ENCODE measurements at regions not wholly inside any gene's neighbourhood (a gene's known extent, or its start where the extent isn't known, plus 50 kb on each side); places are given as distances from the start of the nearest gene placed in this dataset.

DNA sequence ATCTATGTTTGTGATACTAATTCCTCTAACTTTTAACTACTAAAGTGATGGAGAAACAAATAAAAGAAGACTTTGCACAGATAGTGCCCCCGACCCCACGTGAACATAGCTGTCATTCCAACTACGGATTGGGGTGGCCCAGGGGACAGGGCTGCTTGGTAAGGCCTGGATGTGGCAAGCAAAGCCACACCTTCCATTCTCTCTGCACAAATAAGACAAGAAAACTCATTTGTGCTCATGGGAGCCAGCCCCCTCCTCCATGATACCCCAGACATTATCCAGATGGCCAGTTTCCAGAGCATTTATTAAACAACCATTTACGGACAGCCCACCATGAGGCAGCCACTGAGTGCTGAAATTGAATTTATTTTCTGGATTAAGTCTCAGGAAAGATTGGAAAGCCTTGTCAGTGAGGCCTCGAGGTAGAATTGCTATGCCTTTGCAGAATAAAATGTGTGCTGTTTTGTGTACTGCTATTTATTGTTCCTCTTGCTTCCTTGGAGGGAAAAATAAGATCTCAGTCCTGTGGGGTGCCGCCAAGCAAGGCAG lies 151.2 kb downstream of the UNC5CL start:
- no peak overlapping the region for H3K4me3 ChIP-seq (ENCODE audit: low read depth, low read length)
- DNase-seq (ENCODE audit: low read depth): no peak

DNA sequence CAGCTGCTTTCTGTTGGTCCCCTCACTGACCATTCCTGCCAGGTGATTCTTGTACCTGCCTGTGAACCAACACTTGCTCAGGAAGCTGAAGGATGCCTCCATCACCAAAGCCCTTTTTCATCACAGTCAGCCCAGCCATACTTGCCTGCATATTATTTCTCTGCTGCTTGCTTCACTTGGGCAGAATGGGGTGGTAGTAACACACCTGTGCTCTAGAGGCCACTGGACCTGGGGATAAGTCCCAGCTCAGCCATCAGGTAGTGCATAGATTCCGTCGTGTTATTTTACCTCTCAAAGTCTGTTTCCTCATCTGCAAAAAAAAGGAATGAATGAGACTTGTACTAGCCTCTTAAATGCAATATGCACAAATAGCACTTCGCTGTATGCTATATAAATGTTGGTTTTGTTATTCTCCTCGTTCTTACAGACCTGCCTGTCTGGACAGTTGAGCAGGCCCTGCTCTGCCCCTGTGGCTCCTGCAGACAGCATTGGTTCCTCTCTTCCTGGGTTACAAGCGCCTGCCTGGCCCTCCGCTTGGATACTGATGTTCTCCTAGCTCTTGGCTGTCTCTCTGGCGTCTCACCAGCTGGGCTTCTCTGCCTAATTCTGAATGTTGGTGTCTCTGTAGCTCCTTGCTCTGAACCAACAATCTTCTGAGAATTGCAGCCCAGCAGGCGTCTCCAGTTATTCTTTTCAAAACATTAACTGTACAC lies 151.8 kb downstream of the UNC5CL start:
- no peak for DNase-seq (ENCODE audit: low read depth)
- in situ Hi-C loops (cut with HindIII; ENCODE audit: low sequenced_read_pairs): no loop called here
- H3K4me3 ChIP-seq (ENCODE audit: low read depth, low read length): no peak overlapping the region
- no peak for TF ChIP-seq CTCF (IDR thresholded peaks at IDR 0.05; ENCODE audit: low read depth, low read length, missing control alignments)

More for the DNA sequence above, 151.2 kb downstream of the UNC5CL start:
- in situ Hi-C loops (cut with HindIII; ENCODE audit: low sequenced_read_pairs): no loop called here
- TF ChIP-seq CTCF (IDR thresholded peaks at IDR 0.05; ENCODE audit: low read depth, low read length, missing control alignments): no peak

DNA sequence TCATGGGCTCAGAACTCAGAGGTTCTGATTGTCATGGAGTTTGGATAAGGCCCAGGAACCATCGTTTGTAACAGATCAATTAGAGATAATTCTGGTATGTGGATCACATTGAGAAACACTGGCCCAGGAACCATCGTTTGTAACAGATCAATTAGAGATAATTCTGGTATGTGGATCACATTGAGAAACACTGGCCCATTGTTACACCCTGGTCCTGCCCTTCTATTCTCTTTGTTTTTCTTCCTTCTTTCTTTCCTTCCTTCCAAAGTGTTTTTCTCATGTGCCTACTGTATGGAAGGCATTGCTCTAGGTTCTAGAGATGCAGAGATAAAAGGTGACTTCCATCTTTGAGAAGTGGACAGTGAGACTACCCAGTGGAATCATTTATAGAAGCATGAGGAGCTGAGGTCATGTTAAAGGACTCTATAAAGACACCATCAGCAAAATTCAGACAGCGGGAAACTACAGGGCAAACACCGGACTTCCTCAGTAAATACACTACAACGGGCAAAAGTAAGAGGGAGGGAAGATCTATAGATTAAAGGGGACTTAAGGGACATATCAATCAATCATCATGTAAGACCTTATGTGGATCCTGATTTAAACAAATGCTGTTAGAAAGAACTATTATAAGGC lies 153.8 kb downstream of the UNC5CL start:
- no peak for DNase-seq (ENCODE audit: low read depth)
- in situ Hi-C loops (cut with HindIII; ENCODE audit: low sequenced_read_pairs): no loop called here
- no peak for TF ChIP-seq CTCF (IDR thresholded peaks at IDR 0.05; ENCODE audit: low read depth, low read length, missing control alignments)
- no peak overlapping the region for H3K4me3 ChIP-seq (ENCODE audit: low read depth, low read length)

DNA sequence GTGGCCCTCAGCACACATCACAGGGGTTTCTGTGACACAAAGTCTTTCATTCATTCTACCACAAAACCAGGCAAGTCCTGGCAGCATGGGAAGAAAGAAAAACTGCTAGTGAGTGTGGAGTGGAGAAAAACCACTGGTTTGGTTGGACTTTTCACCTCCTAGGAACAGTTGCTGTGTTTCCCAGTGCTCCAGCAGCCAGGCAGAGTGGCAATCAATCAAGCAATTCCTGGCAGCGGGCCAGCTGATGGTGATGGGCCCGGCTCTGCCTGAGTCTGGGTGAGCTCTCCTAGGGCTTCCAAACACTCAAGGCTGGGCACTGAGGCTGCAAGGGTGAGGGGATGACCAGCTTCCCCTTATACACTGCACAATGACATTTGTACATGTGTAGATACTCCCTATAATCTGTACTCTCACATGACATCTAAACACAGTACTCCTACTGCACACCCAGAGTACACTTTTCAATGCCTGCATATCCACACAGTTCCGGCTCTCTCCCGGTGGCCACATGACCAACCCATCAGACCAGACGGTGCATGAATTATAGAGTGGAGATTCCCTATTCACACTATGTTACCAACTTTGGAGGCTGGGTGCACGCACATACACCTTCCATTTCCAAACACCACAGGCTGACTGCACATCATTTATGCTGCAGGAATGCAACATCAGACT lies 156.6 kb downstream of the UNC5CL start:
- in situ Hi-C loops (cut with HindIII; ENCODE audit: low sequenced_read_pairs): no loop called here
- H3K4me3 ChIP-seq (ENCODE audit: low read depth, low read length): no peak overlapping the region
- TF ChIP-seq CTCF (IDR thresholded peaks at IDR 0.05; ENCODE audit: low read depth, low read length, missing control alignments): no peak
- no peak for DNase-seq (ENCODE audit: low read depth)

- DNase-seq (ENCODE audit: low read depth): no peak
- no peak for TF ChIP-seq CTCF (IDR thresholded peaks at IDR 0.05; ENCODE audit: low read depth, low read length, missing control alignments)
- in situ Hi-C loops (cut with HindIII; ENCODE audit: low sequenced_read_pairs): no loop called here
- no peak overlapping the region for H3K4me3 ChIP-seq (ENCODE audit: low read depth, low read length)
Measured at GRCh38 chr6:40881501-40881900, 157.5 kb downstream of the UNC5CL start.

GRCh38 chr6:40880906-40881305 lies 158.1 kb downstream of the UNC5CL start:
- no peak overlapping the region for H3K4me3 ChIP-seq (ENCODE audit: low read depth, low read length)
- in situ Hi-C loops (cut with HindIII; ENCODE audit: low sequenced_read_pairs): no loop called here
- no peak for DNase-seq (ENCODE audit: low read depth)
- TF ChIP-seq CTCF (IDR thresholded peaks at IDR 0.05; ENCODE audit: low read depth, low read length, missing control alignments): no peak

Measured in astrocyte of the cerebellum (primary cell).